ENCODE measurements at regions not wholly inside any gene's neighbourhood (a gene's known extent, or its start where the extent isn't known, plus 50 kb on each side); places are given as distances from the start of the nearest gene placed in this dataset.

DNA sequence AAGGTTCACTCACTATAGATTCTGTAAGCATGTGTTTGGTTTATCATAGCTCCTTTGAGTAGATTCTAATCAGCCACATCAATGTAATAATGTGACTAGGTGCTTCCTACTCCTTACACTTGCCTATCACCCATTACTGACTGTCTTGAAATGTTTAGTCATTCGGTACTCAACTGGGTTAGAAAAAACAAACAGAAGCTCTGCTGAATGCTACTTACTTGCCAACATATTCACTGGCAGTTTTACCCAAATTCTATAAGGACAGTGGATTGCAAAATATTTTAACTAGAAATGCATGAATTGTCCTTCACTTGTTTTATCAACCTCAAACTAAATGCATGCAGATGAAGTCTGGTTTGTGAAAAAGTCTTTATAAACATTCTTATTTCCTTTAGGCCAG is 352.1 kb upstream of the ALCAM start:
- no peak for DNase-seq
- ATAC-seq: no peak

- DNase-seq (no peak), ATAC-seq (no peak)
These were observed 343.9 kb upstream of the ALCAM start for GRCh38 chr3:105022813-105023212.

GRCh38 chr3:105030211-105030610 is 336.5 kb upstream of the ALCAM start:
- no peak for ATAC-seq
- DNase-seq: no peak

- no peak for DNase-seq
- no peak for ATAC-seq
These were observed 334.2 kb upstream of the ALCAM start for GRCh38 chr3:105032541-105032940.

GRCh38 chr3:105033081-105033480 is 333.6 kb upstream of the ALCAM start:
- ATAC-seq (no peak), DNase-seq (no peak)

GRCh38 chr3:105039004-105039403 is 327.7 kb upstream of the ALCAM start:
- DNase-seq: no peak
- no peak for ATAC-seq

DNA sequence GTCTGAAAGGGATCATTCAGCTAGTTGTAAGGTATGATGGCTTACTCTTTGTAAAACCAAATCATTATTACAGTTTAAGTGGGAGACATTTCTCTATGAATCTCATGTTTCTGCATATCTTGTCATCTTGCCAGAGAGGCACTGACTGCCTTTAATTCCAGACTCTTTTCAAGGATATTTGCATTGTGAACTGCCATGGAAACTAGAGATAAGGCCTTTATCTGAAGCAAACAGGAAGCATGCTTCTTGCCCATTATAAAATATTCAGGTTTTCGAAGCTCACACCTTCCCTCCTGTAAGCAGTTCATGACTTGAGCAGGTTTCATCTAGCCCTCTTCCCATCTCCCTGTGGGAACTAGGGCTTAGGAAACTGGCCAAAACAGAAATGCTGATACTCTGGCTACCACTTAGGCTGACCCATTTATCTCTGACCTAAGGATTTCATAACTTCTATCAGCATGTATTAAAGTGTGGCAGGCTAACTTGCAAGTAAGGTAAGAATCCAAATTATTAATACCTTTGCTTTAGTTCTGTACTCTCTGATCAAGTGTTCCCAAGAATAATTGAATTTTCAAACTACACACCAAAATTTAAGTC is 326.6 kb upstream of the ALCAM start:
- ATAC-seq: no peak
- DNase-seq: no peak

DNA sequence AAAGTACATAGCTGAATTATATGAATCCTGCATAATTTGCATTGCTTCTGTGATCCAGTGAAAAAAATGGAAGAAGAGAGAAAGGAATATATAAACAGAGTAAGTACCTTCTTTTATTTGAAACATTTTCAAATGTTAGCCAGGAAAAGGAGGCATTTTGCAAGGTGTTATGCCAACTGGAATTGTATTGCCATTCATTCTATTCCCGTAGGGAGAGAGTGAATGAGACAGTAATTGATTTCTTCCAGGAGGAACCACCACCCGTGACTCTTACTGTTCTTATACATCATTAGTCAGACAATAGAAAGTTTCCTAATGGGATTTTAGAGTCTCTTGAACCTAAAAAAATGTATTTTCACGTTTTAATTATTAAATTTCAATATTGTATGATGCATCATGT is 324.1 kb upstream of the ALCAM start:
- ATAC-seq (no peak), DNase-seq (no peak)

DNA sequence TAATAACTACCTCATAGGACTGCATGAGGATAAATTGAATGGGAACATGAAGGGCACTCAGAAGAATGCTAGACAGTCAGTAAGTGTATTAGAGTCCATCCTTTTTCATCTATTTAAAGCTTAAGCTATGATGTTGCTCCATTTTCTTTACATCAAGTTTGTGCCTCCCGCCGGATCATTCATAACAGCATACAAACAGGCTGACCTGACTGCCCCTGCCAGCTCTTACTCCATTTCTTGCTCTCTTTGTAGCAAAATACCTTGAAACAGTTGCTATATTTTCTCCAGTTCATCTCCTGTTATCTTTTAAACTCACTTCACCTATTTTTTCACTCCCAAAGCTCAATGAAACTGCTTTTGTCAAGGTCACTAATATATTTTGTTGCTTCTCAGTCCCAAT is 315.6 kb upstream of the ALCAM start:
- DNase-seq (no peak), ATAC-seq (no peak)

DNA sequence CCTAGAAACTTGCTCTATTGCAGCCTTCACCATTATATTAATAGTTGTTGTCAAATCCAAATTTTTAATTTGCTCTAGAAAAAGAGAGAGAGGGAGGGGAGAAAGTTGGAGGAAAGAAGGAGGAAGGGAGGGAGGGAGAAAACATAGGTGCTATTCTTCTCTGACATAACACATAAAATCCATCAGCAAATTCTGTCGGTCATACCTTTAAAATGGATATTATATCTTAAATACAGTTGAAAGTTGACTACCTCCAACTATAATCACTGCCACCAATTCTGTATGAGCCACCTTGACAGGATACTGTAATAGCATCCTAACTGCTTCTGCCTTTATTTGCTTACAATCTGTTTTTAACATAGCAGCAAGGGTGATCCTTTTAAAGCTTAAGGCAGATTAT is 314.7 kb upstream of the ALCAM start:
- no peak for DNase-seq

DNA sequence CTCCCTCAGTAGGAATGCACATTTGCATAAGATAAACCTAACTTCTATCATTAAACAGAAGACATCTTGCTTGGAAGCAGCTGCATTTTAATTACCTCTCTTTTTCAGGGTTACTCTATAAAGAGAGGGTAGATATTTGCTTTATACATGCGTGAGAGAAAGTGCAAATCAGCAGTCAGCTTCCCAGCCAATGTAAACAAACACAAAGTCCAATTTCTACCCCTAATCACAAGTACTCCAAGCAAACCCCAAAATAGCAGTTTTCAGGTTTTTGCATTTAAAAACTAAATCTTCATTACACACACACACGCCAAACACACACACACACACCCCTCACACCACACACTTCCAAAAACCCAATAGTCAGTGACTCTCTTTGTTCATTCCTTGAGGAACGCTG is 303.9 kb upstream of the ALCAM start:
- no peak for ATAC-seq
- DNase-seq: no peak

More for the DNA sequence above, 314.7 kb upstream of the ALCAM start:
- no peak for ATAC-seq

- DNase-seq: no peak
- no peak for ATAC-seq
These were observed 300.5 kb upstream of the ALCAM start for GRCh38 chr3:105065895-105066839.

DNA sequence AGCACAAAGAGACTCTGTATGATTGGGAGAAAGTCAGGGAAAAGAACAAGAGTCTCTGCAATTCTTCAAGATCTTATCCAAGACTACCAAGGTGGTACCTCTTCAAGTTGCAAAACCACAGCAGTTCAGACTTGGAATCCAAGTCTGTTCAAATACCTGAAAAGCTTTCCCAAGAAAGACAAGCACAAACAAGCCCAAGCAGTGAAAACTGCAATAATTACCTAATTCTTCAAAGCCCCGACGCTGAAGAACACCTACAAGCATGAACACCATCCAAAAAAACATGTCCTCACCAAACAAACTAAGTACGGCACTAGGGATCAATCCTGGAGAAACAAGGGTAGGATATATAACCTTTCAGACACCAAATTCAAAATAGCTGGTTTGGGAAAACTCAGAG is 299.3 kb upstream of the ALCAM start:
- DNase-seq (no peak), ATAC-seq (no peak)

- DNase-seq (no peak), ATAC-seq (no peak)
These were observed 289.5 kb upstream of the ALCAM start for GRCh38 chr3:105077060-105077822.

DNA sequence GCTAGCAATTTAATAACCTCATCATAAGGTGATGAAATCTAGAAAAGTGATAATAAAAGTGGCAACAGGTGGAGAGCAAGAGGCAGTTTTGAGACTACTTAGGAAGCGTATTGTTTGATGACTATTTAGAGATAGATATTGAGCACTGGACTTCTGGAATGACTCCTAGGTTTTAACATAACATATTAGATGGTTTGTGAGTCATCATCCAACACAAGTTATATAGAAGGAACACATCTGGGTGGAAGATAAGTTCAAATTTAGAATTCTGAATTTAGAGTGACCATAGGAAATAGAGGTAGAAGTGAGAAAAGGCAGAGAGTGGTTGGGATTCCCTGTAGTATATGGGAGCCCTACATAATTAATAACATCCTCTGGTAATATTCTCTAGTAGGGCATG is 282.8 kb upstream of the ALCAM start:
- ATAC-seq: no peak
- no peak for DNase-seq

DNA sequence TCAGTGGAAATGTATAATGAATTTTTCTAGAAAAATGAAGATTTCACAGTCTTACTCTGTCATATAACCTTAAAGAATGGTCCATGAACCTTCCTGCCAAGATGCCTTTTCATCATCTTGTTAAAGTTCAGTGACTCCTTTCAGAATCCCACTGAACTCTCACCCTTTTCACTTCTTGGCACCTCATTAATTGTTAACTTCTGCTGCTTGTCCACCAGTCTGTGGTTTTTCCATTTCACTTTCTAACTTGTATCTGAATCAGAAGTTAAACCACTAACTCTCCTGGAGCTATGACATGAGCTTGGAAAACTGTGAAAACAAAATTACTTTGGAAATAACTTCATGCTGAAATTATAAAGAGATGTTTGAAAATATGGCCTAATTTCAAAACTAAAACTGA is 281.2 kb upstream of the ALCAM start:
- no peak for DNase-seq
- ATAC-seq: no peak

DNA sequence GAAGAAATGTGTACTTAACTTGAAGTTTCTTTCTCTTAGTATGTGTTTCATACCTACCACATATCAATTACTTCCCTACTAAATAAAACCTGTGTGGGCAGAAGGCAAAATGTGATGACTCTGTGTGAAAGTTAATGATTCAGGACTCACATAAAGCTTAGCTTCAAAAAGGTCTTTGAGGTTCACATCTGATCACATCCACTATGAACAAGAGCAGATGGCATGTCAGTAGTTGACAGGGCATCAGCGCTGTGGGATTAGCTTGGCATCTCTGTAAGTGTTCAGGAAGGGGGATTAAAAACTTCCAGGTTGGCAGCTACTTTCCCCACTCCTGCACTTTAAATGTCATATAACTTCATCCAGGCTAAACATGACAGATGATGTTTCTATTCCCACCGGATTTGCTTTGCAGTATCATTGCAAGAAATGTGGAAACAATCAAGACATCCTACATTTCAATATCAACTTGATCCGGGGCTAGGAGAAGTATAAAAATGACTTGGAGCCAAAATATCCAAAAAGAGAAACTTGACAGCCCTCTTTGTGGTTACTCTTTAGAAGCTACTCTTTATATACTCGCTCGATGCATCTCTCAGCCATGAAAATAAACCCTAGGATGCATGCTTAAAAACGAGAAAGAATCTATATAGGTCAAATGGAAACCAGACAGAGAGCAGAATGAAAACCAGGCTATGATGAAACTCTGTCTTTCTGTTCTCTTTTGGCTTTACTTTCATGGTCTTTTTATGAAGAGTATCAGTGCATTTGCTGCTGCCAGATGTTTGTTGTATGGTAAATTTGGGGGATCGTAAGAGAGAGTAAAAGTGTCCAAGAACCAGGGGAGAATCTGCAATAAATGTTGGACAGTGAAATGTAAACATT is 273.1 kb upstream of the ALCAM start:
- ATAC-seq: no peak
- no peak for DNase-seq

- ATAC-seq (no peak), DNase-seq (no peak)
These were observed 272.1 kb upstream of the ALCAM start for GRCh38 chr3:105094588-105094987.

GRCh38 chr3:105096071-105096470 is 270.6 kb upstream of the ALCAM start:
- DNase-seq: no peak
- no peak for ATAC-seq

DNA sequence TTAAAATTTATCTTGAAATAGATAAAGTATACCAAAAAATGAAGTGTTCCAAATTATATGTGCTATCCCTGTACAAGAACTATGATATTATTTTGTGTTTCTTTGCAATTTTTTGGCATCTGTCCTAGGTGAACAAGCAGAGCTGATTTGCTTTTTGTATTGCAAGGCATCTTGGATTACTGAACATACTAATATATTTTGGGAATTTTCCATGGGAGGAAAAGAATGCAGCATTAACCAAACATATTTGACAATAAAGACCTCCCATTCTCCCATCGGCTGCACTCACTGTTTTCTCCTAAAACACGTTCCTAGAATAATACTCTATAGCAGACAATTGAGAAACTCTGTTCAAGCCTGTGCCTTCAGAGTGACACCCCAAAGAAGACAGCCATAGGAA is 265.1 kb upstream of the ALCAM start:
- no peak for DNase-seq
- no peak for ATAC-seq

GRCh38 chr3:105103139-105103538 is 263.6 kb upstream of the ALCAM start:
- ATAC-seq (no peak), DNase-seq (no peak)

DNA sequence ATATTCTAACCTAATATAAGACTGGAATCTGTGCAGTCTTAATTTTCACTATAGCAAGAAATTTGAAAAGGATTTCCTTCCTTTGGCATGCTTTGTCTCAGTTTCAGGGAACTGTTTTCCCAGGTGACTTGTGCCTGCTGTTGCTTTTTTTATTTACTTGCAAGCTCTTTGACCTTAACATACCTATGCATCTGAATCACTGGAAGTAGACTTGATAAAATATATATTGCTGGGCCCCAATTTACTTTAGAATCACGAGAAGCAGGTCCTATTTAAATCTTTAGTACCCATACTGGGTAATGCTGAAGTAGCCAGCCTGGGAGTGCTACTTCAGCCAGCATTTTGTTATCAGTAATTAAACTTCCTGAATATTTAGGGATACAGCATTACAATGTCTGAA is 257.9 kb upstream of the ALCAM start:
- ATAC-seq (no peak), DNase-seq (no peak)
